ENCODE measurements at regions not wholly inside any gene's neighbourhood (a gene's known extent, or its start where the extent isn't known, plus 50 kb on each side); places are given as distances from the start of the nearest gene placed in this dataset.

DNA sequence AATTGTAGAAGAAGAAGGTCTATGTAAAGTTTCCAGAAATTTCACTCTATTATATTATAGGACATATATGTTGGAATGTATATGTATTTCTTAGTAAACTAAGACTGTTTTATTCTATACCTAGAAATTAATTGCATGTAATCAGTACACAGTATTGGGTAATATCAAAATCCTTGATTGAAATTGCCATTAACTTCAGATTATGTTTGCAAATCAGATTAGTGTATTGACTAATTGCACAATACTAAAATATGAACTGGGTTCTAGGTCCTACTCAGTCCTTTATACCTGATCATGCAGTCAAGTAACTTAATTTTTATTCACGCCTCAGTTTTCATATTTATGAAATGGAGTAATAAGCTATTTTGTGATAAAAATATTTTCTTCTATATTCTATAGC, 950.3 kb upstream of the ADGRL3 start:
- no peak for TF ChIP-seq CTCF (IDR thresholded peaks at IDR 0.05)
- TF ChIP-seq POLR2A (IDR thresholded peaks at IDR 0.05) = no peak
